GM23338 (cell line): ENCODE measurements at regions not wholly inside any gene's neighbourhood (a gene's known extent, or its start where the extent isn't known, plus 50 kb on each side); places are given as distances from the start of the nearest gene placed in this dataset.

ENCODE experiments used
- ATAC-seq: fragments of 200-7000 bp; cut with Tn5 transposase; 3 replicates; pipeline ENCODE4 v1.9.1; 2020
- DNase-seq: peaks from one replicate; pipeline ENCODE4 v3.0.0-alpha.2; 2015; ENCODE audit warnings: low spot score
- H2AFZ ChIP-seq: fragments of 200-600 bp; sonication (generic); 2 replicates; pipeline ENCODE4 v1.8.0; 2016; ENCODE audit warnings: antibody characterized with exemption, mild to moderate bottlenecking, moderate library complexity
- H3F3A ChIP-seq: fragments of 200-600 bp; sonication (generic); replicated peaks from 2 replicates; pipeline ENCODE4 v1.8.0; 2017; ENCODE audit warnings: antibody characterized with exemption, mixed run types, low read depth
- H3K27ac ChIP-seq: fragments of 200-600 bp; sonication (generic); 2 replicates; pipeline ENCODE4 v1.6.1; 2016; ENCODE audit warnings: low read depth
- H3K27me3 ChIP-seq: fragments of 200-600 bp; sonication (generic); 2 replicates; pipeline ENCODE4 v1.8.0; 2016; ENCODE audit warnings: mild to moderate bottlenecking, mixed run types, moderate library complexity; ENCODE audit not compliant: insufficient read depth
- H3K36me3 ChIP-seq: fragments of 200-600 bp; sonication (generic); 2 replicates; pipeline ENCODE4 v1.8.0; 2016; ENCODE audit warnings: mild to moderate bottlenecking; ENCODE audit not compliant: insufficient read depth
- H3K4me1 ChIP-seq: fragments of 200-600 bp; sonication (generic); 2 replicates; pipeline ENCODE4 v1.8.0; 2016; ENCODE audit warnings: mild to moderate bottlenecking, moderate library complexity; ENCODE audit not compliant: insufficient read depth
- H3K4me2 ChIP-seq: fragments of 200-600 bp; sonication (generic); 2 replicates; pipeline ENCODE4 v1.7.1; 2017; ENCODE audit warnings: mixed run types
- H3K4me3 ChIP-seq: fragments of 200-600 bp; sonication (generic); 2 replicates; pipeline ENCODE4 v1.6.1; 2016; ENCODE audit warnings: mixed run types
- H3K79me2 ChIP-seq: fragments of 200-600 bp; sonication (generic); replicated peaks from 2 replicates; pipeline ENCODE4 v1.8.0; 2017; ENCODE audit warnings: mild to moderate bottlenecking; ENCODE audit not compliant: insufficient read depth
- H3K9me2 ChIP-seq: fragments of 200-600 bp; sonication (generic); 2 replicates; pipeline ENCODE4 v1.8.0; 2017; ENCODE audit not compliant: insufficient read depth
- H4K20me1 ChIP-seq: fragments of 200-600 bp; sonication (generic); replicated peaks from 2 replicates; pipeline ENCODE4 v1.8.0; 2017; ENCODE audit warnings: mild to moderate bottlenecking; ENCODE audit not compliant: insufficient read depth
- H3K27ac Mint-ChIP-seq: 2 replicates; pipeline ENCODE4 v1.8.0; 2020; ENCODE audit warnings: inconsistent platforms, mild to moderate bottlenecking, moderate library complexity, mixed read lengths
- H3K27me3 Mint-ChIP-seq: 3 replicates; pipeline ENCODE4 v1.8.0; 2022; ENCODE audit warnings: low read depth, mild to moderate bottlenecking, moderate library complexity, mixed read lengths, inconsistent platforms; ENCODE audit not compliant: insufficient read depth, poor library complexity
- H3K36me3 Mint-ChIP-seq: 3 replicates; pipeline ENCODE4 v1.8.0; 2021; ENCODE audit warnings: low read depth, mild to moderate bottlenecking, inconsistent platforms, moderate library complexity, mixed read lengths
- H3K4me1 Mint-ChIP-seq: 3 replicates; pipeline ENCODE4 v1.8.0; 2020; ENCODE audit warnings: mild to moderate bottlenecking, inconsistent platforms, mixed read lengths
- H3K4me3 Mint-ChIP-seq: 3 replicates; pipeline ENCODE4 v1.8.0; 2021; ENCODE audit warnings: moderate library complexity, mild to moderate bottlenecking, inconsistent platforms, mixed read lengths
- H3K9me3 Mint-ChIP-seq: 3 replicates; pipeline ENCODE4 v1.8.0; 2020; ENCODE audit warnings: moderate library complexity, mild to moderate bottlenecking, inconsistent platforms, mixed read lengths
- CREB1 ChIP-seq: fragments of 250-450 bp; sonication (Bioruptor Pico); IDR thresholded peaks from 2 replicates; pipeline ENCODE4 v1.5.0; 2020; ENCODE audit warnings: low read depth, mild to moderate bottlenecking, moderate library complexity
- CTCF ChIP-seq, 2 experiments: fragments of 200-600 bp in 1 of 2; sonication (generic) in 1 of 2; conservative IDR thresholded peaks; 2 replicates each; pipeline versions ENCODE4 v1.5.1 to v1.6.1; 2016 to 2017; ENCODE audit warnings: antibody characterized with exemption in 2 of 2, low read depth in 2 of 2, mild to moderate bottlenecking in 2 of 2, moderate library complexity in 1 of 2
- ETS1 ChIP-seq: IDR thresholded peaks from 2 replicates; pipeline ENCODE4 v1.6.1; 2016; ENCODE audit warnings: antibody characterized with exemption
- EZH2 ChIP-seq: fragments of 200-600 bp; sonication (generic); IDR thresholded peaks from one replicate; pipeline ENCODE4 v1.8.0; 2017; ENCODE audit warnings: antibody characterized with exemption, mild to moderate bottlenecking, low read depth; ENCODE audit not compliant: unreplicated experiment
- EZH2phosphoT487 ChIP-seq: fragments of 200-600 bp; sonication (generic); IDR thresholded peaks from one replicate; pipeline ENCODE4 v1.8.1; 2018; ENCODE audit warnings: antibody characterized with exemption; ENCODE audit not compliant: unreplicated experiment
- JUNB ChIP-seq: IDR thresholded peaks from one replicate; pipeline ENCODE4 v1.6.1; 2016; ENCODE audit warnings: antibody characterized with exemption; ENCODE audit not compliant: unreplicated experiment
- NANOG ChIP-seq: IDR thresholded peaks from 2 replicates; pipeline ENCODE4 v1.6.1; 2016; ENCODE audit warnings: antibody characterized with exemption, borderline replicate concordance
- POLR2AphosphoS5 ChIP-seq: IDR thresholded peaks from 2 replicates; pipeline ENCODE4 v1.6.1; 2016; ENCODE audit warnings: antibody characterized with exemption, low read depth
- REST ChIP-seq: IDR thresholded peaks from one replicate; pipeline ENCODE4 v1.6.1; 2018; ENCODE audit warnings: antibody characterized with exemption; ENCODE audit not compliant: unreplicated experiment
- STAT1 ChIP-seq: IDR thresholded peaks from one replicate; pipeline ENCODE4 v1.6.1; 2016; ENCODE audit warnings: antibody characterized with exemption; ENCODE audit not compliant: unreplicated experiment
- ZNF114 ChIP-seq: fragments of 250-450 bp; sonication (Bioruptor Pico); IDR thresholded peaks from 2 replicates; pipeline ENCODE4 v1.5.0; 2020; ENCODE audit warnings: mild to moderate bottlenecking, moderate library complexity
- ZNF331 ChIP-seq: fragments of 250-450 bp; sonication (Bioruptor Pico); IDR thresholded peaks from 2 replicates; pipeline ENCODE4 v1.5.0; 2020; ENCODE audit warnings: low read depth, mild to moderate bottlenecking, moderate library complexity
- ZNF462 ChIP-seq: fragments of 250-450 bp; sonication (Bioruptor Pico); IDR thresholded peaks from 2 replicates; pipeline ENCODE4 v1.5.0; 2020; ENCODE audit warnings: mild to moderate bottlenecking, moderate library complexity

GRCh38 chr7:101699399-101699798 is 70.3 kb upstream of the MYL10 start:
- Mint-ChIP-seq H3K4me1 (peaks cover 5% of the 10 kb centered on the region), H3K4me3 (no peak overlapping the region)

More at GRCh38 chr7:101699399-101699798, 70.3 kb upstream of the MYL10 start:
- peaks cover 9% of the 10 kb centered on the region for H3K27me3 Mint-ChIP-seq
- DNase-seq (no peak), ATAC-seq (no peak)
- Histone ChIP-seq H2AFZ (no peak overlapping the region), H3K9me2 (no peaks in the 10 kb centered on the region), H3K4me2 (no peak overlapping the region), H3F3A (no peaks in the 10 kb centered on the region), H3K79me2 (no peaks in the 10 kb centered on the region), H3K27ac (no peak overlapping the region), H4K20me1 (no peaks in the 10 kb centered on the region), H3K36me3 (no peaks in the 10 kb centered on the region), H3K4me3 (no peak overlapping the region), H3K4me1 (no peaks in the 10 kb centered on the region), H3K27me3 (no peaks in the 10 kb centered on the region)
- no peak overlapping the region for H3K27ac Mint-ChIP-seq
- no peaks in the 10 kb centered on the region for H3K36me3 Mint-ChIP-seq
- no peak for TF ChIP-seq ZNF462 (CRISPR knock-in tag)
- no peak for TF ChIP-seq ZNF114 (CRISPR knock-in tag)
- TF ChIP-seq EZH2phosphoT487 = no peak
- no peak for TF ChIP-seq STAT1
- TF ChIP-seq CREB1 (CRISPR knock-in tag) = no peak
- TF ChIP-seq NANOG = no peak
- TF ChIP-seq EZH2 = no peak
- TF ChIP-seq CTCF (conservative IDR thresholded peaks at IDR 0.05; ENCODE audit: low read depth in 2 of 2) = no peak
- no peak for TF ChIP-seq REST
- TF ChIP-seq ZNF331 (CRISPR knock-in tag) = no peak
- TF ChIP-seq ETS1 = no peak
- no peak for TF ChIP-seq POLR2AphosphoS5
- TF ChIP-seq JUNB = no peak
- no peaks in the 10 kb centered on the region; the same call in 2 of the 3 replicates for H3K9me3 Mint-ChIP-seq
